Vagina (tissue), 2 donors: ENCODE measurements at regions not wholly inside any gene's neighbourhood (a gene's known extent, or its start where the extent isn't known, plus 50 kb on each side); places are given as distances from the start of the nearest gene placed in this dataset.

Experiments used
- CTCF ChIP-seq, 3 experiments: fragments of 450-650 bp in 2 of 3; fragments of 200-600 bp in 1 of 3; sonication (generic) in 1 of 3; IDR thresholded peaks; one replicate each; pipeline ENCODE4 v1.5.1; 2017 to 2019; ENCODE audit warnings: antibody characterized with exemption in 3 of 3, mild to moderate bottlenecking in 2 of 3, moderate library complexity in 2 of 3
- POLR2AphosphoS5 ChIP-seq, 2 donors: sonication (generic); formaldehyde crosslinking; IDR thresholded peaks; one replicate each; pipeline ENCODE4 v1.9.0; 2017; ENCODE audit warnings: antibody characterized with exemption in 2 of 2, mild to moderate bottlenecking in 2 of 2, low read depth in 1 of 2; ENCODE audit not compliant: insufficient read depth in 1 of 2

GRCh38 chr14:71833476-71833875, 98.8 kb upstream of the RGS6 start:
- no peak for TF ChIP-seq CTCF (IDR thresholded peaks at IDR 0.05)
- no peak for TF ChIP-seq POLR2AphosphoS5 (IDR thresholded peaks at IDR 0.05; ENCODE audit: insufficient read depth in 1 of 2, low read depth in 1 of 2)
